Activated CD8-positive, alpha-beta memory T cell treated with anti-CD3 and anti-CD28 coated beads for 36 hours (primary cell): ENCODE measurements at regions not wholly inside any gene's neighbourhood (a gene's known extent, or its start where the extent isn't known, plus 50 kb on each side); places are given as distances from the start of the nearest gene placed in this dataset.
"Not testable (repeated sequence)": the region's sequence is repeated elsewhere in the genome, so short reads cannot be mapped to it uniquely, and the experiment has no call there.

ENCODE experiments used
- CTCF ChIA-PET: fragments of 350-600 bp; sonication (Branson Sonifier 250); formaldehyde crosslinking; loops from one replicate; lab custom pipeline; 2021; ENCODE audit warnings: antibody characterized with exemption; lab: Charles Lee
- POLR2A ChIA-PET: fragments of 350-600 bp; sonication (Branson Sonifier 250); formaldehyde crosslinking; loops from one replicate; lab custom pipeline; 2021; ENCODE audit warnings: antibody characterized with exemption; lab: Charles Lee

DNA sequence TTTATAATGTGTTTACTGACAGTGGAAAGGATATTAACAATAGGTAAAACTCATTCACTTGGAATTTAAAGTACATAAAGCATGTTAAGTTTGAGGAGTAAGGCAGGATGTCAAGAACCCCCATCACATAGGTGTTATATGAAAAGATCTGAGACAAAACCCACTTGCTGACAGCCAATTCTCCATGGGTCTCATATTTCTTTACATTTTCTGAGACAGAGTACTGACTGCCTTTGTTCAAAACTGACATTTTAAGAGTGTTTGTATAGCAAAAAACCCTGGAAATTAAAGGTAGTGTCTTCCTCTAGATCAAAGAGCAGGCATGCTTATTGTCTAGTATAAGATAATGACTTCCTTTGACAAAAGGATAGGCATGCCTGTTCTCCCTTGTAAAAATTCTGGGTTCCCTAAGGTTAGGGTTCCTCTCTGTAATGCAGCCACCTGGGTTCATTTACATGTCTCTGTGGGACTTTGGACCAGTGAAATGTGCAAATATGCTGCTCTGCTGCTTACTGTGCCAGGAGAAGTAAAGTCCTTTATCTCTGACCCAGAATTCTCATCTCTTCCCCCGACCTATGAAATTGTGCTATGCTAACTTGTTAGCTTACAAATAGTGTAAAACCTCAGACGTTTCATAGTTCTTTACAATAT is 123.6 kb downstream of the PCDH18 start:
- ChIA-PET POLR2A (no interaction called here), CTCF (no interaction called here)

DNA sequence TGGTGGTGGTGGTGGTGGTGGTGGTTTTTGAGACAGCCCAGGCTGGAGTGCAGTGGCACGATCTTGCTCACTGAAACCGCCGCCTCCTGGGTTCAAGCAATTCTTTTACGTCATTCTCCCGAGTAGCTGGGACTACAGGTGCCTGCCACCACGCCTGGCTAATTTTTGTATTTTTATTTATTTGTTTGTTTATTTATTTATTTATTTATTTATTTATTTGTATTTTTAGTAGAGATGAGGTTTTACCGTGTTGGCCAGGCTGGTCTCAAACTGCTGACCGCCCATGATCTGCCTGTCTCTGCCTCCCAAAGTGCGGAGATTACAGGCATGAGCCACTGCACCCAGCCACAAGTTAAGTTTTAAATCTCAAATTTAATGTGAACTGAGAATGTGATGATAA is 126.5 kb downstream of the PCDH18 start:
- CTCF ChIA-PET, POLR2A ChIA-PET: not testable (repeated sequence)

DNA sequence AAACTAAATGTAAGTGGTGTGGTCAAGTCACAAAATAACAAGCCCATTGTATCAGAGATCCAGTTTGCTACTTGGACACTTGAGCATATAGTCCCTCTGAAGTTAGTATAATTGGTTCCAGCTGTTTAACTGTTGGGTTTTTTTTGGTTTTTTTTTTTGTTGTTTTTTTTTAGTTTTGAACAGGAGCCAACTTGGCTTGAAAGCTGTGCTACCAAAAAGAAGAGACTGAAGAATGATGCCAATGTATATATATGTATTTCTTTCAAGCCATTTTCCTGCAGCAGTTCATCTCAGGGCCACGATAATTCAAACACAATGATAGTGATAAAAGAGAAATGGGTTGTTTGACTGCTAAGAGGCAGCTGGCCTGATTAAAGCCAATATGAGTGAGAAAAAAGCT is 138.3 kb downstream of the PCDH18 start:
- ChIA-PET CTCF (no interaction called here), POLR2A (no interaction called here)

- CTCF ChIA-PET, result no interaction called here
These were observed 139.2 kb downstream of the PCDH18 start for GRCh38 chr4:137393044-137393443.

GRCh38 chr4:137390707-137391106 is 141.6 kb downstream of the PCDH18 start:
- ChIA-PET CTCF (no interaction called here), POLR2A (no interaction called here)

More at GRCh38 chr4:137393044-137393443, 139.2 kb downstream of the PCDH18 start:
- POLR2A ChIA-PET, result no interaction called here

DNA sequence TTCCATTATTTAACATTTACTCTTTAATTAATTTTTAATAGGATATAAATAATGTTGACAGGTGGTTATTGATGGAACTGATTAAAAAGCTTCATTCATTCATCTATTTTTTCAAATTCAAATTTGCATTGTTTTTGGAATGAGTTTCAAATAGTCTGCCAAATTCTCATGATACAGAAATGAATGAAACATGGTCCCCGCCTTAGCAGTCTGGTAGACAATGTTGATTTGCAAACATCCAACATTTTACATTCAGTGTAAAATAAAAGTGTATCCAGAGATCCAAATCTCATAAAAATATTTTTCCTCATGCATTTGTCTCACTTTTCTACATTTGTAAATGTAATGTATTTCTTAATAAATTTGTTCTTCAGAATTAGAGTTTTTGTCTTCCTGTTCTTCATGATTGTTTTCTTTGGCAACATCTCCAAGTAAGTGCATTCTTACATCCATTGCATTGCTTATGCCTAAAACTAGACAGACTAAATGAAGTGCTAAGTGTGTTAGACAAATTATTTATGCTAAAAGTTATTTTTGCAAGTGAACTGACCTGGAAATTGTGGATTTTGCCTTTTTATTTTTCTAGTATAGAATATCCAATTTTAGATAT is 142.3 kb downstream of the PCDH18 start:
- ChIA-PET CTCF (no interaction called here), POLR2A (no interaction called here)

DNA sequence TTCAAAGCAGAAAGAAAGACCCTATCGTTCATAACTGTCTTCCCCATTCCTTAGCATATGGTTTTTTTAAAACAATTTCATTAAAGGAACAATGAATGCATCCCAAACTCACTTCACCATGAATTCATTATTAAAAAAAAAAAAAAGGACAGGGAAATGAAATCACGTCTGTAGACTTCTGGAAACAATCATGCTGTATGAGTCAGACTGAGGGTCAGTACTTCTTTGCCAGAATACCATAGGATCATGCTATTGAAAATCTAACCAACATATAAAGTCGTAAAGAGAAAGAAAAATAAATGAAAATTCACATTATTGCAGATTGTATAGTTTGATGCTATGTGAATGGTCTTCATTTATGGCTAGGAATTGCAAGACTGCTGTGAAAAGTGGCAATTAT is 144.4 kb downstream of the PCDH18 start:
- CTCF ChIA-PET, result no interaction called here
- POLR2A ChIA-PET, result no interaction called here

DNA sequence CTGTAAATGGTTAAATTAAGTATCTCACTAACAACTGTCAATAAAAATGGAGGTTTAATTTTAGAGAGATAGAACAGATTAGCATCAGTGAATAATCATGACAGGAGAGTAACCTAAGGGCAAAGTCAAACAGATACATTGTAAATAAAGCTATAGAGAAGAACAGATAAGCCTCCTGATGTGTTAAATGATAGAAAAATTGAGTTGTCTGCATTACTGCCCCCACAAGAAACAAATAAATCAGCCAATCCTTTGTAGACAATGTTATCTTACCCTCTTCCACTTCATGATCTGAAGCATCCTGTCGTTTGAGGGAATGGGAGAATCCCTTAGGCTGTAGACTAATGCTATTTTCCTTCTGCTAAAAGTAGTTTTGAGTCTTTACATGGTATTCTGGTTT is 147.8 kb downstream of the PCDH18 start:
- POLR2A ChIA-PET, result no interaction called here
- CTCF ChIA-PET, result no interaction called here

DNA sequence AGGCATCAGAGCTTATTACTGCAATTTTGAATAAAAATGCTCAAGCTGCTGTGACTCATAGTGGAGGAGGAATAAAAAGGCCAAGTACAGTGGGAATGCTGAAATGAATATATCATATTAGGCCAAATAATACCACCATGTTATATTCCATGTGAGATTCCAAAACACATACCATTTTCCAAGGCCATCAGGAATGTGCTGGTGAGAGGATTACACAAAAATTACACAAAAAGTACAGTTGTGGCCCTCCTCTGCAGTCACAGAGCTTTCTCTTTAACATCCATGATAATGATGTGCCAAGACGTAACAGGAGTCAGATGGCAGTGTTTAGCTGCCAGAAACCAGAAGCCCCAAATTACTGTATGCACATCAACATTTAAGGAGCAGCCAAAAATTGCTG is 153.5 kb downstream of the PCDH18 start:
- ChIA-PET CTCF (no interaction called here), POLR2A (no interaction called here)

DNA sequence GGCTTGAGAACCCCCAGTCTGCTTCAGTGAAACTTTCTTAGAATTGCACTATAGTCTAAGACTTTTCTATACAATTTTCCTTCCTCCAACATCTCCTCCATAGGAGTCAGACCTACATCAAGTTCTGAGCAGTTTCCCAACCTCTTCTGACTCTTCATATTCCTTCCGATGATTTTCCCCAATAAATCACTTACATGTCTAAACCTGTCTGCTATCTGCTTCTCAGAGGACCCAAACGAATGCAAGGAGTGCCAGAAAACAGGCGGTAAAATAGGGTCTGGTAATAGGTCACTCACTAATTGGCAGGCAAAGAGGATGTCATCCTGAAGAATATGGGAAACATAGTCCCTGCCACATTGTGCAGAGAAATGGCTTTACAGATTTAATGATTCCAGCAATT is 153.9 kb downstream of the PCDH18 start:
- POLR2A ChIA-PET, result no interaction called here
- CTCF ChIA-PET, result no interaction called here

- POLR2A ChIA-PET, result no interaction called here
- CTCF ChIA-PET, result no interaction called here
These were observed 156.0 kb downstream of the PCDH18 start for GRCh38 chr4:137376312-137376711.

GRCh38 chr4:137375111-137375850 is 157.0 kb downstream of the PCDH18 start:
- POLR2A ChIA-PET, result no interaction called here
- CTCF ChIA-PET, result no interaction called here

- ChIA-PET CTCF (no interaction called here), POLR2A (no interaction called here)
These were observed 161.6 kb downstream of the PCDH18 start for GRCh38 chr4:137370679-137371078.

- POLR2A ChIA-PET, result no interaction called here
- CTCF ChIA-PET, result no interaction called here
These were observed 162.1 kb downstream of the PCDH18 start for GRCh38 chr4:137370206-137370633.

- ChIA-PET POLR2A (no interaction called here), CTCF (no interaction called here)
These were observed 164.7 kb downstream of the PCDH18 start for GRCh38 chr4:137367620-137368019.

GRCh38 chr4:137363496-137363895 is 168.8 kb downstream of the PCDH18 start:
- ChIA-PET CTCF (no interaction called here), POLR2A (no interaction called here)

- ChIA-PET CTCF (no interaction called here), POLR2A (no interaction called here)
These were observed 170.4 kb downstream of the PCDH18 start for GRCh38 chr4:137361756-137362470.

DNA sequence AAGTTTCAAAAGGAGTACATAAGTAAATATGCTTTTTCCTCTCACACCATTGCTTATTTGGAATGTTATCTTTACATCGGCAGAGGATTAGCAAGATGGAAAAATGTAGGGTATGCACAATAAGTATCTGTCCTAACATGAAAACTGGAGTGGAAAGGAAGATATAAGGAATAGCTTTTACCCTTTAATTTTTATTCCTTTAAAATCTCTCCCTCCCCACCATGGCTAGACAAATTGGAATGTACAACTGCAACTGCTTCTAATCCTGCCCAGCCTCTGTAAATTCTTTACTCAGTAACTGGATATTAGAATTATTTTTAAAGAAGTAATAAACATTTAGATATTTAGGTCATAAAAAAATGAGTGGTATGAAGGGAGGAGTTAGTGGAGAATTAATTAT is 171.5 kb downstream of the PCDH18 start:
- ChIA-PET POLR2A (no interaction called here), CTCF (no interaction called here)

- ChIA-PET POLR2A (no interaction called here), CTCF (no interaction called here)
These were observed 172.5 kb downstream of the PCDH18 start for GRCh38 chr4:137359691-137360315.

GRCh38 chr4:137354562-137354961 is 177.7 kb downstream of the PCDH18 start:
- POLR2A ChIA-PET, CTCF ChIA-PET: not testable (repeated sequence)
